ENCODE measurements at regions not wholly inside any gene's neighbourhood (a gene's known extent, or its start where the extent isn't known, plus 50 kb on each side); places are given as distances from the start of the nearest gene placed in this dataset.

DNA sequence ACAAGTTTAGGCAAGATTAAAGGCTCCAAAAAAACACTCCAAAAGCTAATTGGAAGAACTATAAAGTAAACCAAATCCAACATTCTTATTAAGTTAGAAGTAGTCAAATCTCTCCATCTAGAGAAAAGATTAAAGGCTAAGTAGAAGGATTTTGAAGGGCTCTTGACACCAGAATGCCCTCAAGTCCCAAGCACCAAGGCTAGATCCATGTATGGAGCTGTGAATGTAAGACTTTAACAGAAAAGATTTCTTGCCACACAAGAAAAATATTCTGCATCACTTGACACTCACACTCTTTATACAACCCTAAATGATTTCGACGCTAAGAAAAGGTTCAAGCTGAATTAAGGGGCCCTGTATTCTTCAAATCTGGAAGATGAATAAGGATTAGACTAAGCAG lies 345.2 kb downstream of the VGLL3 start:
- no peaks in the 10 kb centered on the region for H3K4me1 ChIP-seq (ENCODE audit: insufficient read depth)
- WGBS = 58% methylated on average over 2 of the region's 2 CpGs

DNA sequence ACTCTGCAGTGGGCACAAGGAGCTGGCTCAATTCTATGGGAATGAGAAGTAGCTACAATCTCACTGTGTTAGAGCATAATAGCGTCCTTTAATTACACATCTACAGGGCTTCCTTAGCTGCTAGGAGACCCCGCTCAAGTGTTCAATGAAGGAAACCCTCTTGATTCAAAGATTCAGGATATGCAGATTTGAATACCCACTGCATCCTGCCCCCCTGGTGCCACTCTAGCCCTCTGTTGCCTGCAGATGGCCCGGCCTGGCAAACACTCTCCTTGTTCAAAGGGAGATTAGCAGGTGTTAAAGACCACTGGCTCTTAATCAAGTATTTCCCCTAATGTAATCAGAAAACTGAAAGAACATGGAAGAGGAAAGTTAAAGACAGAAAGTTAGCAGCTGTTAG lies 356.6 kb downstream of the VGLL3 start:
- DNase-seq (ENCODE audit: extremely low spot score) = no peak
- Histone ChIP-seq H3K4me3 (ENCODE audit: low read depth, low read length) (no peak overlapping the region), H3K27ac (ENCODE audit: low read depth) (no peak overlapping the region), H3K4me1 (ENCODE audit: insufficient read depth) (no peaks in the 10 kb centered on the region), H3K36me3 (ENCODE audit: insufficient read depth) (no peaks in the 10 kb centered on the region)
- WGBS = 79% methylated on average over 3 of the region's 3 CpGs

More for the DNA sequence above, 345.2 kb downstream of the VGLL3 start:
- Histone ChIP-seq H3K27ac (ENCODE audit: low read depth) (no peak overlapping the region), H3K4me3 (ENCODE audit: low read depth, low read length) (no peak overlapping the region), H3K36me3 (ENCODE audit: insufficient read depth) (no peaks in the 10 kb centered on the region)
- DNase-seq (ENCODE audit: extremely low spot score) = no peak

DNA sequence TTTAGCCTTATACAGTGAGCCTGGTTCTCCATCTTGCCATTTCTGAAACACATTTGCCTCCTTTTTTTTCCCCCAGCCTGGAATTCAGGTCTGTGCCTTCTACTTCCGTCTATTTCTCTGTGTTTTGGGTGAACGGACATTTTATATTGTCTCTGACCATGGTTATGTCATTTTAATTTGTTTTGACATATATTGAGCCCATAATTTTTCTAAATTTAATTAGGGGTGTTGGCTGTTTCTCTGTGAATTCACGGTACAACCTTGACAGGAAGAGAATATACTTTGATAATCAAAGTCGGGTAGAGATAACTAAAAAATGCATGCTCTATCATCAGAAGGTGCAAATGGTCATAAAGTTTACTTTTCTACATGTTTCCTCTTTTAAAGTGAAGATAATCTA lies 361.4 kb downstream of the VGLL3 start:
- 33% methylated on average over 4 of the region's 4 CpGs for WGBS
- Histone ChIP-seq H3K4me1 (ENCODE audit: insufficient read depth) (no peaks in the 10 kb centered on the region), H3K36me3 (ENCODE audit: insufficient read depth) (no peaks in the 10 kb centered on the region), H3K4me3 (ENCODE audit: low read depth, low read length) (no peak overlapping the region), H3K27ac (ENCODE audit: low read depth) (no peak overlapping the region)
- DNase-seq (ENCODE audit: extremely low spot score) = no peak

DNA sequence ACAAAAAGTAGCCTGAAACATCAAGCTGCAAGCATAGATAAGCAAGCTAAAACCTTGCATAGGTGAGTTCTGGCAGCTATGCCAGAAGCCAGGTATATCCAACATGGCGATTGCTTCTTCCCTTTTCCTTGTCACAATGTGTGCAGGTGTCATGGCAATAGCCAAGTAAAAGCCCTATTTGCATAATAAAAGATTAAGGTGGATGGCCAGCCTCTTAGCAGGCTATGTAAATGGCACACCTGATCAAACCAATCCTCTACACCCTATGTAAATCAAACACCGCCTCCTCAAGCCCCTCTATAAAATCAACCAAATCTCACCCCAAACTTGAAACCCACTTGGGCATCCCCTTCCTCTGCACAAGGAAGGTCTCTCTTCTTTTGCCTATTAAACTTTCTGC lies 366.8 kb downstream of the VGLL3 start:
- Histone ChIP-seq H3K27ac (ENCODE audit: low read depth) (no peak overlapping the region), H3K4me3 (ENCODE audit: low read depth, low read length) (no peak overlapping the region), H3K36me3 (ENCODE audit: insufficient read depth) (no peaks in the 10 kb centered on the region), H3K4me1 (ENCODE audit: insufficient read depth) (no peaks in the 10 kb centered on the region)
- WGBS = 92% methylated on average over 2 of the region's 2 CpGs
- no peak for DNase-seq (ENCODE audit: extremely low spot score)

DNA sequence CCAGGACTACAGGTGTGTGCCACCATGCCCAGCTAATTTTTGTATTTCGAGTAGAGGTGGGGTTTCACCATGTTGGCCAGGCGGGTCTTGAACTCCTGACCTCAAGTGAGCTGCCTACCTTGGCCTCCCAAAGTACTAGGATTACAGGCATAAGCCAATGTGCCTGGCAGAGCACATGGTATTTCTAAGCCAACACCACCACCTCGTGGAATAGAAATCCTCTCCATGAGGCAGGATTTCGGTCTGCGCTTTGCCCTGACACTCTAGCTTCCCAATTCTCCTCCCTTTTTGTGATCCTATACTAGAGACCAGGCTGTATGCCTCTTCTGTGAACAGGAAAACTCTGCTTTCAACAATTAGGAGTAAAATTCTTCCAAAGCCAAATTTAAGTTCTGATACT lies 372.2 kb downstream of the VGLL3 start:
- Histone ChIP-seq H3K4me1 (ENCODE audit: insufficient read depth) (peaks cover 1% of the 10 kb centered on the region), H3K27ac (ENCODE audit: low read depth) (no peak overlapping the region), H3K4me3 (ENCODE audit: low read depth, low read length) (no peak overlapping the region), H3K36me3 (ENCODE audit: insufficient read depth) (no peaks in the 10 kb centered on the region)
- DNase-seq (ENCODE audit: extremely low spot score) = no peak
- 69% methylated on average over 5 of the region's 5 CpGs for WGBS

DNA sequence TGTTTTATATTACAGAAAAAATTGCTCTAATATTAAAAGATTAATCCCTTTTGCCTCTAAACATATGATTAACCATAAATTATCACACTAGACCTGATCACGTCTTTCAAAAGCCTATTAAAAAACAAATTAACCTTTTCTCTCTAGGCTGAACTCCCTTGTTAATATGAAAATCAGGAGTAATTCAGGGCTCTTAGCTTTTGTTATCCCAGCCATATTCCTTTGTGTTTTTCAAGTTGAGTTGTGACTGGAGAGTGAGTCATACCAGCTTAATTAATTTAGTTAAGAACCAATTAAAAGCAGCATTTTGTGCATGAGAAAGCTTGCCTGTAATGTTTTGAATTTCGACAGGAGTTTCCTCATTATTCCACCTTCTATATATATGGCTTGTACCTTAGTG lies 385.8 kb downstream of the VGLL3 start:
- no peaks in the 10 kb centered on the region for H3K36me3 ChIP-seq (ENCODE audit: insufficient read depth)
- DNase-seq (ENCODE audit: extremely low spot score) = no peak
- no peaks in the 10 kb centered on the region for H3K4me1 ChIP-seq (ENCODE audit: insufficient read depth)
- no peak overlapping the region for H3K4me3 ChIP-seq (ENCODE audit: low read depth, low read length)
- WGBS = 59% methylated on average over 2 of the region's 2 CpGs
- no peak overlapping the region for H3K27ac ChIP-seq (ENCODE audit: low read depth)

DNA sequence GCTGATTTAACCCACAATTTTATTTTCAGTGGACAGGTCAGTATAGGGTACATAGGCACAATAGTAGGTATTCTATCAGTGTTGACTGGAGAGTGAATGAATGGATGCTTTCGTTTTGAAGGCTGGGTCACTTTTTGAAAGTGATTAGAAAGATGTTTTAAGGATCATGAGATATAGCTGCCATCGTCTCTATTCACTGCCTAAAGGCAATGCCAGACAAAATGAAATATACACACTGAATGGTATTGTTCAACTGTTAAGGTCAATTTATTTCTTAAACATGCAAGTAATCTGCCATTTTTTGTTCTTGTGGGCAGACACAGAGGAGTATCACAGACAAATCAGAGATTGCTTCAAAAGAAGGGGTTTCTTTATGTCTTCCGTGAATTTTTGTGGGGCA lies 395.3 kb downstream of the VGLL3 start:
- no peaks in the 10 kb centered on the region for H3K4me1 ChIP-seq (ENCODE audit: insufficient read depth)
- DNase-seq (ENCODE audit: extremely low spot score) = no peak
- no peaks in the 10 kb centered on the region for H3K36me3 ChIP-seq (ENCODE audit: insufficient read depth)
- no peak overlapping the region for H3K4me3 ChIP-seq (ENCODE audit: low read depth, low read length)
- H3K27ac ChIP-seq (ENCODE audit: low read depth) = no peak overlapping the region
- 80% methylated on average over 3 of the region's 3 CpGs for WGBS

DNA sequence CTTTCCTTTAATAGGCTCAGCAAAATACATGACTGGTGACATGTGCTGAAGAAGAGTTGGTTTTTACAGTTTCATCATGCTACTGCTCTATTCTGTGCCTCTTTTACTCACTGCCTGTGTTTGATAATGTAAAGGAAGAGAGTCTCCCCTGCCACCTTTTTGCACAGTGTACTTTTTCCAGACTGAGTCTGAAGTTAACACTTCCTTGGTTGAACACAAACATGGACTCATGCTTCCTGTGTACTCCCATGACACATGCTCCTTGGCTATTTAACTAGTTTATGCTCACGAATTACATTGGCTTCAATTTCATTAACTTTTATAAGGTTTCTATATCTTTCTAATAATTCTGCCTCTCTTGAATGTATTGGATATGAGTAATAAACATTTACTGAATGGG lies 396.1 kb downstream of the VGLL3 start:
- Histone ChIP-seq H3K4me3 (ENCODE audit: low read depth, low read length) (no peak overlapping the region), H3K36me3 (ENCODE audit: insufficient read depth) (no peaks in the 10 kb centered on the region), H3K4me1 (ENCODE audit: insufficient read depth) (no peaks in the 10 kb centered on the region), H3K27ac (ENCODE audit: low read depth) (no peak overlapping the region)
- 40% methylated on average over 1 of the region's 1 CpG for WGBS
- no peak for DNase-seq (ENCODE audit: extremely low spot score)

DNA sequence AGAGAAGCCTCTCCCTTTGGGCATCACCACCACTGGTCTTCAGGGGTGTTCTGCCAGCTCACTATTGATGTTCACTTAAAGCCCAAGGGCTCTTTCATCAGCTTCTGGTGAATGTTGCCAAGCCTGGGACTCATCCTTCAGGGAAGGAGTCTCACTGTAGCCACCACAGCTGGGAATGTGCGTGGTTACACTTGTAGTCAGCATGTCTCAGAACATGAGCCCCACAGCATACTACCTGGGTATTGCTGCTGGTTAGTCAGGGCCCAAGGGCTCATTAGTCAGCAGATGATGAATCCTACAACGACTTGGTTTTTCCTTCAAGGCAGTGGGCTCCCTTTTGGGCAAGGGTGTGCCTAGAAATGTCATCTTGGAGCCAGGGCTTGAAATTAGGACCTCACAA lies 412.9 kb downstream of the VGLL3 start:
- Histone ChIP-seq H3K4me3 (ENCODE audit: low read depth, low read length) (no peak overlapping the region), H3K36me3 (ENCODE audit: insufficient read depth) (no peaks in the 10 kb centered on the region), H3K27ac (ENCODE audit: low read depth) (no peak overlapping the region), H3K4me1 (ENCODE audit: insufficient read depth) (no peaks in the 10 kb centered on the region)
- DNase-seq (ENCODE audit: extremely low spot score) = no peak
- WGBS = 73% methylated on average over 2 of the region's 2 CpGs

DNA sequence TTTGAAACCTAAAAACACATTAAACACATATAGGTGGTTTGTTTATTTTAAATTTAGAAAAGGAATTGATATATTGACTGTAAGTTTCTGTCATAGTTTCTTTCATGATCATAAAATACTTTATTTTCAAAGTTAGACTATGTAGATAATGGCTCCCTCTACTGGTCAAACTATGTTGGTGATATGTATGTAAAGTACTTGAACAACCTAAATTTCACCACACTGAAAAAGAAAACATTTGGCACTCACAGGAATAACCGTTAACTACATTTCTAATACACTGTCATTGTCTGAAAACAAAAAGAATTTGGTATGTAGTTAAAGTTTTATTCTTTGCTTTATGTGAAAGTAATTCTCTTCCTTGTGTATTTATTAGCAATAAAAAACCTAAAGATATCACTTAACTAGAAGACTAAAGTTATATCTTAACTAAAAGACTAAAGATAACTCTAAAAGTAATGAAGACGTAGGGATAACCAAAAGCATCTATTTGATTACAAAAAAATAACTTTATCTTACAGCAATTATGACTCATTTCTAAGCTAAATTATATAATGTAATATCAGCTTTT lies 427.5 kb downstream of the VGLL3 start:
- H3K4me1 ChIP-seq (ENCODE audit: insufficient read depth) = no peaks in the 10 kb centered on the region
- DNase-seq (ENCODE audit: extremely low spot score) = peak; percentile 18
- H3K36me3 ChIP-seq (ENCODE audit: insufficient read depth) = no peaks in the 10 kb centered on the region
- H3K27ac ChIP-seq (ENCODE audit: low read depth) = no peak overlapping the region
- no peak overlapping the region for H3K4me3 ChIP-seq (ENCODE audit: low read depth, low read length)
- 16% methylated on average over 2 of the region's 2 CpGs for WGBS

DNA sequence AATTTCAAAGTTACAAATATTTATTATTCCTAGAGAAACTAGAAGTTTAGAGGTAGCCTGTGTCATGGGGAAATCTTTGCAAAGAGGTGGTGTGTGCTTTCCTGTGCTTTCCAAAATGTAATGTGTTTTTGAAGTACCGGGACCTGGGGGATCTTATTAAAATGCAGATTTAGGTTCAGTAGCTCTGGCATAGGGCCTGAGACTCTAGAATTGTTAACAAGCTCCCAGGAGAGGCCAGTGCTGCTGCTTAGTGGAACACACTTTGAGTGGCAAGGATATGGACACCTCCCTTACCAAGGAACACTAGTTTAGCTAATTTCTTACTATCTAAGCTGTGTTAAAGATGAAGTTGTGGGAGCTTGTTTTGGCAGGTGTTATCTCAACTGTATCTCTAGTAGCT lies 428.9 kb downstream of the VGLL3 start:
- WGBS = 30% methylated on average over 1 of the region's 1 CpG
- H3K27ac ChIP-seq (ENCODE audit: low read depth) = no peak overlapping the region
- no peak overlapping the region for H3K4me3 ChIP-seq (ENCODE audit: low read depth, low read length)
- DNase-seq (ENCODE audit: extremely low spot score) = no peak
- H3K4me1 ChIP-seq (ENCODE audit: insufficient read depth) = no peaks in the 10 kb centered on the region
- H3K36me3 ChIP-seq (ENCODE audit: insufficient read depth) = no peaks in the 10 kb centered on the region

DNA sequence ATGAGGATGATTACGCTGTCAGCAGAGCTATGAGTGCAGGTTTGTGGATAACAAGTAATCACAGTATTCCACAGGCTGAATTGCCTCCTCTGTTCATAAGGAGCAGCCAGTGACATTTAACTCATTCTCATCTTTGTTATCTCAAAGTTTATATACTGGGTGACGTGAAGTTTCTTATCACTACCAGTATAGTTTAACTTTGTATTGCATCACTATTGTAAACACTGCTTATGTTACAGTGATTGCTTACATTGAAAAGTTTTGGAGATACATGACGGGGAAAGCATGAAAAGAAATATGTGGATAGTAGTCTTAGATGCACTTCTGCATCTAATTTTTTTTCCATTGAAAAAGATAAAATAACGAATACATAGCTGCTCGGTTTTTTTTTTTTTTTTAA lies 429.7 kb downstream of the VGLL3 start:
- DNase-seq (ENCODE audit: extremely low spot score) = no peak
- Histone ChIP-seq H3K4me1 (ENCODE audit: insufficient read depth) (no peaks in the 10 kb centered on the region), H3K27ac (ENCODE audit: low read depth) (no peak overlapping the region), H3K36me3 (ENCODE audit: insufficient read depth) (no peaks in the 10 kb centered on the region), H3K4me3 (ENCODE audit: low read depth, low read length) (no peak overlapping the region)
- WGBS = 20% methylated on average over 5 of the region's 5 CpGs

DNA sequence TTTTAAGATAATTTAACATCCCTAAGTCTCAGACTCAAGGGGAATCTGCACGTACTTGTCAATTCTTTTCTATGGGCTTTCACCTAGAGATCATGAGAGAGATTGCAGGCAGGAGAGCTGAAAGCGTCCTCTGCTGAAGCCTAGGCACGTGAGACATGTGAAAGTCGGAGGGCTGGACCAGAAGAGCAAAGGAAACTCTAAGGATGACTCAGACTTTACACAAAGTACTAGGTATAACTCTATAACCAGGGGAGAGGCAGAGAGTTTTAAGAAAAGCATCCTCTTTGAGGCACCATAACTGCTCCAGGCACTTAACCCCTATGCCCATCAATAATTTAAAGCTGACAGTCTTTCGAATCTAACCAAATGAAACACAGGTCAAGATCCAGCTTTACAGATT lies 436.6 kb downstream of the VGLL3 start:
- H3K27ac ChIP-seq (ENCODE audit: low read depth) = no peak overlapping the region
- H3K4me3 ChIP-seq (ENCODE audit: low read depth, low read length) = no peak overlapping the region
- no peaks in the 10 kb centered on the region for H3K36me3 ChIP-seq (ENCODE audit: insufficient read depth)
- 62% methylated on average over 5 of the region's 5 CpGs for WGBS
- H3K4me1 ChIP-seq (ENCODE audit: insufficient read depth) = no peaks in the 10 kb centered on the region
- DNase-seq (ENCODE audit: extremely low spot score) = no peak

DNA sequence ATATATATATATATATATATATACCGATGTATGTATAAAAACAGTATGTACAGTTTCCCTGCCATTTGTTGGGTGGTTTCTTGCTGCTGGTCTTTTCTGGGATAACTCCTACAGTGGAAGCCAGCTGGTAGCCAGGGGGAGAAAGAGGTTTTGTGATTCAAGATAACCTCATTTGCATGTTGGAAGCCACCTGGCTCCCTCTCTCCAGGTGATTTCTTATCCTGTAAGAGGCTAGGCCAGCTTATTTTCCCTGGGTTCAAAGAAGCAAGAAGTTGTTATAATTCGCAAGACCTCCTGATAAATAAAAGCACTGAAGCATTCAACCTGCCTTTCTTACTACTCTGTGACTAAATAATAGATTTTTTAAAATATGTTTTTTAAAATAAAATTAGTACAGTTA lies 443.3 kb downstream of the VGLL3 start:
- WGBS = 36% methylated on average over 2 of the region's 2 CpGs
- H3K4me3 ChIP-seq (ENCODE audit: low read depth, low read length) = no peak overlapping the region
- no peak for DNase-seq (ENCODE audit: extremely low spot score)
- H3K4me1 ChIP-seq (ENCODE audit: insufficient read depth) = no peaks in the 10 kb centered on the region
- H3K36me3 ChIP-seq (ENCODE audit: insufficient read depth) = no peaks in the 10 kb centered on the region
- no peak overlapping the region for H3K27ac ChIP-seq (ENCODE audit: low read depth)

DNA sequence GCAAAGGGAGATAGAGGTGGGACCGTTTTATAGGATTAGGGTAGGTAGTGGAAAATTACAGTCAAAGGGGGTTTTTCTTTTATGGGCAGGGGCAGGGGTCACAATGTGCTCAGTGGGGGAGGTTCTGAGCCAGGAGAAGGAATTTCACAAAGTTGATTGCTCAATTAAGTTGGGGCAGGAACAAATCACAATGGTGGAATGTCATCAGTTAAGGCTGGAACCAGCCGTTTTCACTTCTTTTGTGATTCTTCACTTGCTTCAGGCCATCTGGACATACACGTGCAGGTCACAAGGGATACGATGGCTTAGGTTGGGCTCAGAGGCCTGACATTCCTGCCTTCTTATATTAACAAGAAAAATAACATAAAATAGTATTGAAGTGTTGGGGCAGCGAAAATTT lies 453.8 kb downstream of the VGLL3 start:
- DNase-seq (ENCODE audit: extremely low spot score) = no peak
- no peak overlapping the region for H3K4me3 ChIP-seq (ENCODE audit: low read depth, low read length)
- WGBS = 71% methylated on average over 5 of the region's 5 CpGs
- no peaks in the 10 kb centered on the region for H3K36me3 ChIP-seq (ENCODE audit: insufficient read depth)
- no peaks in the 10 kb centered on the region for H3K4me1 ChIP-seq (ENCODE audit: insufficient read depth)
- H3K27ac ChIP-seq (ENCODE audit: low read depth) = no peak overlapping the region

All from urinary bladder (tissue), 3 donors.